SK-N-SH treated with all-trans-retinoic acid at 6 μM for 48 hours (cell line): ENCODE measurements at regions not wholly inside any gene's neighbourhood (a gene's known extent, or its start where the extent isn't known, plus 50 kb on each side); places are given as distances from the start of the nearest gene placed in this dataset.

ENCODE experiments used
- ARNTL ChIP-seq: fragments of 450-650 bp; formaldehyde crosslinking; IDR thresholded peaks from 2 replicates; pipeline ENCODE4 v1.5.0; 2020; ENCODE audit warnings: low read depth, mild to moderate bottlenecking, moderate library complexity, borderline replicate concordance
- OSR1 ChIP-seq: fragments of 250-450 bp; sonication (Bioruptor Pico); IDR thresholded peaks from 2 replicates; pipeline ENCODE4 v1.8.0; 2022; ENCODE audit warnings: moderate library complexity, mild to moderate bottlenecking, inconsistent platforms
- PPARA ChIP-seq: fragments of 250-450 bp; sonication (Bioruptor Pico); IDR thresholded peaks from 2 replicates; pipeline ENCODE4 v1.5.0; 2020; ENCODE audit warnings: mild to moderate bottlenecking, borderline replicate concordance
- RARB ChIP-seq: fragments of 250-450 bp; sonication (Bioruptor Pico); IDR thresholded peaks from 2 replicates; pipeline ENCODE4 v1.8.0; 2021; ENCODE audit warnings: mild to moderate bottlenecking, moderate library complexity
- ZC3H10 ChIP-seq: fragments of 250-450 bp; sonication (Bioruptor Pico); IDR thresholded peaks from 2 replicates; pipeline ENCODE4 v1.5.1; 2021; ENCODE audit warnings: mild to moderate bottlenecking, moderate library complexity
- ZFP3 ChIP-seq: fragments of 250-450 bp; sonication (Bioruptor Pico); IDR thresholded peaks from 2 replicates; pipeline ENCODE4 v1.5.0; 2020; ENCODE audit warnings: mild to moderate bottlenecking, moderate library complexity
- ZFP30 ChIP-seq: fragments of 450-650 bp; formaldehyde crosslinking; IDR thresholded peaks from 2 replicates; pipeline ENCODE4 v1.5.0; 2022; ENCODE audit warnings: mild to moderate bottlenecking, moderate library complexity
- ZNF565 ChIP-seq: fragments of 450-650 bp; formaldehyde crosslinking; conservative IDR thresholded peaks from 2 replicates; pipeline ENCODE4 v1.5.0; 2020; ENCODE audit warnings: low read depth, mild to moderate bottlenecking, moderate library complexity
- ZNF70 ChIP-seq: fragments of 450-650 bp; formaldehyde crosslinking; IDR thresholded peaks from 2 replicates; pipeline ENCODE4 v1.5.0; 2020; ENCODE audit warnings: mild to moderate bottlenecking, moderate library complexity
- TF ChIP-seq, protein P1 (sequence below): fragments of 250-450 bp; sonication (Bioruptor Pico); IDR thresholded peaks from 2 replicates; pipeline ENCODE4 v1.5.0; 2020; ENCODE audit warnings: mild to moderate bottlenecking, moderate library complexity
- TF ChIP-seq, protein P2 (sequence below): fragments of 250-450 bp; sonication (Bioruptor Pico); IDR thresholded peaks from 2 replicates; pipeline ENCODE4 v1.5.1; 2020; ENCODE audit warnings: low read depth, mild to moderate bottlenecking, moderate library complexity
- TF ChIP-seq, protein P3 (sequence below): fragments of 250-450 bp; sonication (Bioruptor Pico); IDR thresholded peaks from 2 replicates; pipeline ENCODE4 v1.8.0; 2021; ENCODE audit warnings: low read depth, mild to moderate bottlenecking, moderate library complexity, borderline replicate concordance
- TF ChIP-seq, protein P4 (sequence below): fragments of 250-450 bp; sonication (Bioruptor Pico); IDR thresholded peaks from 2 replicates; pipeline ENCODE4 v1.8.0; 2020; ENCODE audit warnings: mild to moderate bottlenecking, moderate library complexity, borderline replicate concordance

- TF ChIP-seq ZFP3 (CRISPR knock-in tag) (no peak), ZNF70 (CRISPR knock-in tag) (no peak), ZFP30 (CRISPR knock-in tag) (no peak), ARNTL (no peak), ZC3H10 (CRISPR knock-in tag) (no peak), RARB (CRISPR knock-in tag) (no peak), PPARA (CRISPR knock-in tag) (no peak), ZNF565 (no peak), OSR1 (CRISPR knock-in tag) (no peak)
- TF ChIP-seq, protein P1, sequence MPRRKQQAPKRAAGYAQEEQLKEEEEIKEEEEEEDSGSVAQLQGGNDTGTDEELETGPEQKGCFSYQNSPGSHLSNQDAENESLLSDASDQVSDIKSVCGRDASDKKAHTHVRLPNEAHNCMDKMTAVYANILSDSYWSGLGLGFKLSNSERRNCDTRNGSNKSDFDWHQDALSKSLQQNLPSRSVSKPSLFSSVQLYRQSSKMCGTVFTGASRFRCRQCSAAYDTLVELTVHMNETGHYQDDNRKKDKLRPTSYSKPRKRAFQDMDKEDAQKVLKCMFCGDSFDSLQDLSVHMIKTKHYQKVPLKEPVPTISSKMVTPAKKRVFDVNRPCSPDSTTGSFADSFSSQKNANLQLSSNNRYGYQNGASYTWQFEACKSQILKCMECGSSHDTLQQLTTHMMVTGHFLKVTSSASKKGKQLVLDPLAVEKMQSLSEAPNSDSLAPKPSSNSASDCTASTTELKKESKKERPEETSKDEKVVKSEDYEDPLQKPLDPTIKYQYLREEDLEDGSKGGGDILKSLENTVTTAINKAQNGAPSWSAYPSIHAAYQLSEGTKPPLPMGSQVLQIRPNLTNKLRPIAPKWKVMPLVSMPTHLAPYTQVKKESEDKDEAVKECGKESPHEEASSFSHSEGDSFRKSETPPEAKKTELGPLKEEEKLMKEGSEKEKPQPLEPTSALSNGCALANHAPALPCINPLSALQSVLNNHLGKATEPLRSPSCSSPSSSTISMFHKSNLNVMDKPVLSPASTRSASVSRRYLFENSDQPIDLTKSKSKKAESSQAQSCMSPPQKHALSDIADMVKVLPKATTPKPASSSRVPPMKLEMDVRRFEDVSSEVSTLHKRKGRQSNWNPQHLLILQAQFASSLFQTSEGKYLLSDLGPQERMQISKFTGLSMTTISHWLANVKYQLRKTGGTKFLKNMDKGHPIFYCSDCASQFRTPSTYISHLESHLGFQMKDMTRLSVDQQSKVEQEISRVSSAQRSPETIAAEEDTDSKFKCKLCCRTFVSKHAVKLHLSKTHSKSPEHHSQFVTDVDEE (CRISPR knock-in tag): no peak
- TF ChIP-seq, protein P2, sequence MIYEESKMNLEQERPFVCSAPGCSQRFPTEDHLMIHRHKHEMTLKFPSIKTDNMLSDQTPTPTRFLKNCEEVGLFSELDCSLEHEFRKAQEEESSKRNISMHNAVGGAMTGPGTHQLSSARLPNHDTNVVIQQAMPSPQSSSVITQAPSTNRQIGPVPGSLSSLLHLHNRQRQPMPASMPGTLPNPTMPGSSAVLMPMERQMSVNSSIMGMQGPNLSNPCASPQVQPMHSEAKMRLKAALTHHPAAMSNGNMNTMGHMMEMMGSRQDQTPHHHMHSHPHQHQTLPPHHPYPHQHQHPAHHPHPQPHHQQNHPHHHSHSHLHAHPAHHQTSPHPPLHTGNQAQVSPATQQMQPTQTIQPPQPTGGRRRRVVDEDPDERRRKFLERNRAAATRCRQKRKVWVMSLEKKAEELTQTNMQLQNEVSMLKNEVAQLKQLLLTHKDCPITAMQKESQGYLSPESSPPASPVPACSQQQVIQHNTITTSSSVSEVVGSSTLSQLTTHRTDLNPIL (CRISPR knock-in tag): no peak
- TF ChIP-seq, protein P3, sequence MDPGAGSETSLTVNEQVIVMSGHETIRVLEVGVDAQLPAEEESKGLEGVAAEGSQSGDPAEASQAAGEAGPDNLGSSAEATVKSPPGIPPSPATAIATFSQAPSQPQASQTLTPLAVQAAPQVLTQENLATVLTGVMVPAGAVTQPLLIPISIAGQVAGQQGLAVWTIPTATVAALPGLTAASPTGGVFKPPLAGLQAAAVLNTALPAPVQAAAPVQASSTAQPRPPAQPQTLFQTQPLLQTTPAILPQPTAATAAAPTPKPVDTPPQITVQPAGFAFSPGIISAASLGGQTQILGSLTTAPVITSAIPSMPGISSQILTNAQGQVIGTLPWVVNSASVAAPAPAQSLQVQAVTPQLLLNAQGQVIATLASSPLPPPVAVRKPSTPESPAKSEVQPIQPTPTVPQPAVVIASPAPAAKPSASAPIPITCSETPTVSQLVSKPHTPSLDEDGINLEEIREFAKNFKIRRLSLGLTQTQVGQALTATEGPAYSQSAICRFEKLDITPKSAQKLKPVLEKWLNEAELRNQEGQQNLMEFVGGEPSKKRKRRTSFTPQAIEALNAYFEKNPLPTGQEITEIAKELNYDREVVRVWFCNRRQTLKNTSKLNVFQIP: no peak
- TF ChIP-seq, protein P4, sequence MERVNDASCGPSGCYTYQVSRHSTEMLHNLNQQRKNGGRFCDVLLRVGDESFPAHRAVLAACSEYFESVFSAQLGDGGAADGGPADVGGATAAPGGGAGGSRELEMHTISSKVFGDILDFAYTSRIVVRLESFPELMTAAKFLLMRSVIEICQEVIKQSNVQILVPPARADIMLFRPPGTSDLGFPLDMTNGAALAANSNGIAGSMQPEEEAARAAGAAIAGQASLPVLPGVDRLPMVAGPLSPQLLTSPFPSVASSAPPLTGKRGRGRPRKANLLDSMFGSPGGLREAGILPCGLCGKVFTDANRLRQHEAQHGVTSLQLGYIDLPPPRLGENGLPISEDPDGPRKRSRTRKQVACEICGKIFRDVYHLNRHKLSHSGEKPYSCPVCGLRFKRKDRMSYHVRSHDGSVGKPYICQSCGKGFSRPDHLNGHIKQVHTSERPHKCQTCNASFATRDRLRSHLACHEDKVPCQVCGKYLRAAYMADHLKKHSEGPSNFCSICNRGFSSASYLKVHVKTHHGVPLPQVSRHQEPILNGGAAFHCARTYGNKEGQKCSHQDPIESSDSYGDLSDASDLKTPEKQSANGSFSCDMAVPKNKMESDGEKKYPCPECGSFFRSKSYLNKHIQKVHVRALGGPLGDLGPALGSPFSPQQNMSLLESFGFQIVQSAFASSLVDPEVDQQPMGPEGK (CRISPR knock-in tag): no peak
Observed at GRCh38 chr2:140144611-140145010, 1364.4 kb upstream of the NXPH2 start.
